ENCODE measurements at regions not wholly inside any gene's neighbourhood (a gene's known extent, or its start where the extent isn't known, plus 50 kb on each side); places are given as distances from the start of the nearest gene placed in this dataset.

- WGBS (ENCODE audit: insufficient coverage), result 70% methylated on average over 2 of the region's 6 CpGs
- peaks cover 0 to 1% (median 1%) of the 10 kb centered on the region in 3 donors for H3K27me3 Mint-ChIP-seq (ENCODE audit: low read depth in 3 of 3)
- no peak overlapping the region for H3K4me2 ChIP-seq (replicated peaks; ENCODE audit: extremely low read depth, low read length, poor library complexity, severe bottlenecking)
- H3K79me2 ChIP-seq (ENCODE audit: insufficient read depth, low read length), result no peaks in the 10 kb centered on the region
- H2AFZ ChIP-seq (ENCODE audit: insufficient read depth, low read depth, low read length, poor library complexity, severe bottlenecking), result no peak overlapping the region
- peaks cover 0 to 2% (median 0%) of the 10 kb centered on the region in 7 donors for H3K9me3 Mint-ChIP-seq
- H3K9ac ChIP-seq (ENCODE audit: insufficient read depth, low read length, poor library complexity, severe bottlenecking), result no peak overlapping the region
- H3K27ac ChIP-seq (ENCODE audit: low read depth in 1 of 2, low read length in 2 of 2), result no peak overlapping the region
- H3K9me3 ChIP-seq (replicated peaks in 1 of 2; ENCODE audit: control insufficient read depth in 1 of 2, insufficient read depth in 1 of 2, low read length in 2 of 2), result no peaks in the 10 kb centered on the region
- no peak overlapping the region for H3K4me3 Mint-ChIP-seq
- no peak for DNase-seq
- intact Hi-C loops (cut with micrococcal nuclease), result no loop called here
- no peak overlapping the region for H3K27ac Mint-ChIP-seq
- no peaks in the 10 kb centered on the region for H3K27me3 ChIP-seq (ENCODE audit: control insufficient read depth in 2 of 2, insufficient read depth in 2 of 2, low read length in 2 of 2)
- peaks cover 0 to 14% of the 10 kb centered on the region in 2 donors for H3K4me1 ChIP-seq (ENCODE audit: control insufficient read depth in 1 of 2, insufficient read depth in 2 of 2, low read length in 2 of 2)
- no peaks in the 10 kb centered on the region for H3K36me3 ChIP-seq (replicated peaks in 1 of 2; ENCODE audit: control insufficient read depth in 1 of 2, insufficient read depth in 2 of 2, low read length in 2 of 2)
- H3K4me1 Mint-ChIP-seq, result peaks cover 19% of the 10 kb centered on the region
- peaks cover 0 to 1% of the 10 kb centered on the region in 2 donors for H3K36me3 Mint-ChIP-seq
- no peaks in the 10 kb centered on the region for H4K20me1 ChIP-seq (ENCODE audit: insufficient read depth, low read length)
- H3K4me3 ChIP-seq (replicated peaks in 1 of 3; ENCODE audit: low read depth in 2 of 3, low read length in 3 of 3), result no peak overlapping the region
- no peak for TF ChIP-seq CTCF (IDR thresholded peaks at IDR 0.05)
Measured at GRCh38 chr1:201628490-201628889, 89.6 kb downstream of the NAV1 start.

GRCh38 chr1:201630582-201630981 lies 91.7 kb downstream of the NAV1 start:
- H3K27ac ChIP-seq (ENCODE audit: low read depth in 1 of 2, low read length in 2 of 2), result no peak overlapping the region
- H3K27ac Mint-ChIP-seq, result no peak overlapping the region
- no peak for DNase-seq
- intact Hi-C loops (cut with micrococcal nuclease), result no loop called here
- no peak overlapping the region for H3K4me3 ChIP-seq (replicated peaks in 1 of 3; ENCODE audit: low read depth in 2 of 3, low read length in 3 of 3)
- H3K4me1 ChIP-seq (ENCODE audit: control insufficient read depth in 1 of 2, insufficient read depth in 2 of 2, low read length in 2 of 2), result peaks cover 0 to 14% of the 10 kb centered on the region in 2 donors
- no peaks in the 10 kb centered on the region for H3K9me3 ChIP-seq (replicated peaks in 1 of 2; ENCODE audit: control insufficient read depth in 1 of 2, insufficient read depth in 1 of 2, low read length in 2 of 2)
- peaks cover 0 to 1% (median 1%) of the 10 kb centered on the region in 3 donors for H3K27me3 Mint-ChIP-seq (ENCODE audit: low read depth in 3 of 3)
- H3K79me2 ChIP-seq (ENCODE audit: insufficient read depth, low read length), result no peaks in the 10 kb centered on the region
- H3K27me3 ChIP-seq (ENCODE audit: control insufficient read depth in 2 of 2, insufficient read depth in 2 of 2, low read length in 2 of 2), result no peaks in the 10 kb centered on the region
- no peak for TF ChIP-seq CTCF (IDR thresholded peaks at IDR 0.05)
- H4K20me1 ChIP-seq (ENCODE audit: insufficient read depth, low read length), result no peaks in the 10 kb centered on the region
- H3K4me2 ChIP-seq (replicated peaks; ENCODE audit: extremely low read depth, low read length, poor library complexity, severe bottlenecking), result no peak overlapping the region
- H3K36me3 ChIP-seq (replicated peaks in 1 of 2; ENCODE audit: control insufficient read depth in 1 of 2, insufficient read depth in 2 of 2, low read length in 2 of 2), result no peaks in the 10 kb centered on the region
- no CpG with 5 or more reads among the region's 6 CpGs for WGBS (ENCODE audit: insufficient coverage)
- no peak overlapping the region for H3K4me3 Mint-ChIP-seq
- H3K9ac ChIP-seq (ENCODE audit: insufficient read depth, low read length, poor library complexity, severe bottlenecking), result no peak overlapping the region
- no peak overlapping the region for H2AFZ ChIP-seq (ENCODE audit: insufficient read depth, low read depth, low read length, poor library complexity, severe bottlenecking)
- H3K9me3 Mint-ChIP-seq, result peaks cover 0 to 2% (median 0%) of the 10 kb centered on the region in 7 donors
- H3K4me1 Mint-ChIP-seq, result peaks cover 22% of the 10 kb centered on the region
- H3K36me3 Mint-ChIP-seq, result no peaks in the 10 kb centered on the region

Data from CD14-positive monocyte (primary cell).